Activated CD8-positive, alpha-beta T cell treated with anti-CD3 and anti-CD28 coated beads for 36 hours (primary cell): ENCODE measurements at regions not wholly inside any gene's neighbourhood (a gene's known extent, or its start where the extent isn't known, plus 50 kb on each side); places are given as distances from the start of the nearest gene placed in this dataset.

Source experiments
- ATAC-seq: fragments of 200-7000 bp; cut with Tn5 transposase; one replicate; pipeline ENCODE4 v1.10.0; 2021; ENCODE audit warnings: mild to moderate bottlenecking, moderate library complexity
- CTCF ChIA-PET: fragments of 350-600 bp; sonication (Branson Sonifier 250); formaldehyde crosslinking; loops from one replicate; lab custom pipeline; 2021; ENCODE audit warnings: antibody characterized with exemption; lab: Charles Lee
- POLR2A ChIA-PET: fragments of 350-600 bp; sonication (Branson Sonifier 250); formaldehyde crosslinking; loops from one replicate; lab custom pipeline; 2021; ENCODE audit warnings: antibody characterized with exemption; lab: Charles Lee
- DNase-seq: peaks from one replicate; pipeline ENCODE4 v3.0.0-alpha.2; 2020
- H3K27ac Mint-ChIP-seq: one replicate; pipeline ENCODE4 v1.8.0; 2021; ENCODE audit warnings: mild to moderate bottlenecking, mixed read lengths
- H3K27me3 Mint-ChIP-seq: one replicate; pipeline ENCODE4 v1.8.0; 2021; ENCODE audit warnings: mixed read lengths
- H3K36me3 Mint-ChIP-seq: one replicate; pipeline ENCODE4 v1.8.0; 2021; ENCODE audit warnings: low read depth, mixed read lengths
- H3K4me1 Mint-ChIP-seq: one replicate; pipeline ENCODE4 v1.8.0; 2021; ENCODE audit warnings: low read depth, mixed read lengths
- H3K4me3 Mint-ChIP-seq: one replicate; pipeline ENCODE4 v1.8.0; 2021; ENCODE audit warnings: mild to moderate bottlenecking, moderate library complexity, mixed read lengths
- H3K9me3 Mint-ChIP-seq: one replicate; pipeline ENCODE4 v1.8.0; 2021; ENCODE audit warnings: mixed read lengths
- CTCF ChIP-seq: fragments of 200-600 bp; IDR thresholded peaks from one replicate; pipeline ENCODE4 v1.8.0; 2022; ENCODE audit warnings: antibody characterized with exemption, mild to moderate bottlenecking
- intact Hi-C: fragments of 100-400 bp; cut with micrococcal nuclease; formaldehyde crosslinking; loops from one replicate; pipeline ENCODE4 v1.10.0; 2022

- no peak for TF ChIP-seq CTCF
- Mint-ChIP-seq H3K27ac (no peak overlapping the region), H3K27me3 (no peaks in the 10 kb centered on the region), H3K4me3 (no peak overlapping the region), H3K36me3 (no peaks in the 10 kb centered on the region), H3K9me3 (no peaks in the 10 kb centered on the region), H3K4me1 (no peaks in the 10 kb centered on the region)
- DNase-seq (no peak), ATAC-seq (no peak)
- ChIA-PET POLR2A (no interaction called here), CTCF (no interaction called here)
- intact Hi-C loops, result no loop called here
Measured at GRCh38 chr5:74056107-74056788, 430.3 kb downstream of the ARHGEF28 start.

- ChIA-PET POLR2A (no interaction called here), CTCF (no interaction called here)
- DNase-seq (no peak), ATAC-seq (no peak)
- H3K9me3 Mint-ChIP-seq, result no peaks in the 10 kb centered on the region
- H3K27ac Mint-ChIP-seq, result no peak overlapping the region
- peaks cover 1% of the 10 kb centered on the region for H3K27me3 Mint-ChIP-seq
- H3K4me3 Mint-ChIP-seq, result no peak overlapping the region
- intact Hi-C loops, result no loop called here
- TF ChIP-seq CTCF, result no peak
- no peaks in the 10 kb centered on the region for H3K36me3 Mint-ChIP-seq
- H3K4me1 Mint-ChIP-seq, result no peaks in the 10 kb centered on the region
Measured at GRCh38 chr5:74055486-74056106, 429.6 kb downstream of the ARHGEF28 start.

GRCh38 chr5:74054641-74055421, 428.8 kb downstream of the ARHGEF28 start:
- Mint-ChIP-seq H3K9me3 (no peaks in the 10 kb centered on the region), H3K4me3 (no peak overlapping the region), H3K27me3 (peaks cover 1% of the 10 kb centered on the region), H3K4me1 (no peaks in the 10 kb centered on the region), H3K27ac (no peak overlapping the region), H3K36me3 (no peaks in the 10 kb centered on the region)
- intact Hi-C loops, result no loop called here
- DNase-seq (no peak), ATAC-seq (no peak)
- ChIA-PET CTCF (no interaction called here), POLR2A (no interaction called here)
- no peak for TF ChIP-seq CTCF

- POLR2A ChIA-PET, result no interaction called here
- DNase-seq (no peak), ATAC-seq (no peak)
Measured at GRCh38 chr5:74054139-74054538, 428.1 kb downstream of the ARHGEF28 start.

More at GRCh38 chr5:74054139-74054538, 428.1 kb downstream of the ARHGEF28 start:
- Mint-ChIP-seq H3K27me3 (peaks cover 2% of the 10 kb centered on the region), H3K36me3 (no peaks in the 10 kb centered on the region), H3K27ac (no peak overlapping the region), H3K4me1 (no peaks in the 10 kb centered on the region), H3K9me3 (no peaks in the 10 kb centered on the region), H3K4me3 (no peak overlapping the region)
- TF ChIP-seq CTCF, result no peak
- CTCF ChIA-PET, result no interaction called here
- intact Hi-C loops, result no loop called here
